ENCODE measurements at regions not wholly inside any gene's neighbourhood (a gene's known extent, or its start where the extent isn't known, plus 50 kb on each side); places are given as distances from the start of the nearest gene placed in this dataset.

- no peak for TF ChIP-seq CTCF (IDR thresholded peaks at IDR 0.05; ENCODE audit: extremely low read depth in 1 of 2, insufficient read depth in 1 of 2, low read depth in 1 of 2, low read length in 2 of 2)
- TF ChIP-seq EZH2 (IDR thresholded peaks at IDR 0.05; ENCODE audit: borderline replicate concordance, low read depth, low read length, severe bottlenecking) = no peak
- no peak for TF ChIP-seq JUN (IDR thresholded peaks at IDR 0.05; ENCODE audit: borderline replicate concordance, insufficient read depth, insufficient read length, low read depth)
- no peak for TF ChIP-seq FOS (IDR thresholded peaks at IDR 0.05; ENCODE audit: borderline replicate concordance, insufficient read depth, low read length)
- TF ChIP-seq POLR2AphosphoS5 (IDR thresholded peaks at IDR 0.05; ENCODE audit: insufficient read depth, low read depth, low read length) = no peak
- TF ChIP-seq, protein P1, sequence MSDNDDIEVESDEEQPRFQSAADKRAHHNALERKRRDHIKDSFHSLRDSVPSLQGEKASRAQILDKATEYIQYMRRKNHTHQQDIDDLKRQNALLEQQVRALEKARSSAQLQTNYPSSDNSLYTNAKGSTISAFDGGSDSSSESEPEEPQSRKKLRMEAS (IDR thresholded peaks at IDR 0.05; ENCODE audit: insufficient read depth, insufficient read length) = no peak
- TF ChIP-seq POLR2A (IDR thresholded peaks at IDR 0.05; ENCODE audit: low read depth, low read length) = no peak
- no peak for TF ChIP-seq MYC (IDR thresholded peaks at IDR 0.05; ENCODE audit: low read depth, low read length)
- TF ChIP-seq GATA2 (IDR thresholded peaks at IDR 0.05; ENCODE audit: insufficient read depth, insufficient read length, low read depth, low read length) = no peak
Observed at GRCh38 chr12:89786177-89786810, 77.7 kb upstream of the ATP2B1 start.
